Keratinocyte (primary cell): ENCODE measurements at regions not wholly inside any gene's neighbourhood (a gene's known extent, or its start where the extent isn't known, plus 50 kb on each side); places are given as distances from the start of the nearest gene placed in this dataset.

ENCODE experiments used
- DNase-seq: peaks from one replicate; pipeline ENCODE4 v3.0.0-alpha.2; 2011; ENCODE audit warnings: low read depth, missing footprints, low spot score
- FAIRE-seq: peaks from 2 replicates; lab custom pipeline; 2011; peaks lifted over from hg19 to GRCh38; lab: Jason Lieb, UNC
- H2AFZ ChIP-seq: 2 replicates; pipeline ENCODE4 v1.6.0; 2012; ENCODE audit warnings: low read length, control low read depth, inconsistent platforms; ENCODE audit not compliant: control insufficient read depth
- H3K27ac ChIP-seq: 2 replicates; pipeline ENCODE4 v1.5.1; 2011; ENCODE audit warnings: low read length; ENCODE audit not compliant: control insufficient read depth, insufficient read depth
- H3K27me3 ChIP-seq: 3 replicates; pipeline ENCODE4 v1.6.0; 2011; ENCODE audit warnings: low read length; ENCODE audit not compliant: control insufficient read depth, insufficient read depth; ENCODE audit errors: extremely low read depth
- H3K36me3 ChIP-seq, 2 experiments: 2 replicates in 1 of 2; 3 replicates in 1 of 2; pipeline ENCODE4 v1.5.1; 2011; ENCODE audit warnings: low read length in 2 of 2, mild to moderate bottlenecking in 1 of 2; ENCODE audit not compliant: control insufficient read depth in 2 of 2, insufficient read depth in 2 of 2; ENCODE audit errors: extremely low read depth in 1 of 2
- H3K4me1 ChIP-seq: 3 replicates; pipeline ENCODE4 v1.5.1; 2011; ENCODE audit warnings: low read length; ENCODE audit not compliant: control insufficient read depth, insufficient read depth; ENCODE audit errors: extremely low read depth
- H3K4me2 ChIP-seq: 3 replicates; pipeline ENCODE4 v1.6.0; 2011; ENCODE audit warnings: low read depth, low read length; ENCODE audit not compliant: control insufficient read depth, insufficient read depth; ENCODE audit errors: extremely low read depth
- H3K4me3 ChIP-seq, 3 experiments: fragments of 200-600 bp in 1 of 3; sonication (generic) in 1 of 3; 2 replicates in 2 of 3; 3 replicates in 1 of 3; pipeline ENCODE4 v1.5.1; 2011 to 2016; ENCODE audit warnings: low read length in 3 of 3, mild to moderate bottlenecking in 3 of 3, control low read depth in 2 of 3, inconsistent platforms in 1 of 3, low read depth in 1 of 3, mixed read lengths in 1 of 3, mixed run types in 1 of 3, moderate library complexity in 1 of 3; ENCODE audit not compliant: control insufficient read depth in 2 of 3, insufficient read depth in 2 of 3; ENCODE audit errors: extremely low read depth in 1 of 3
- H3K79me2 ChIP-seq: 2 replicates; pipeline ENCODE4 v1.6.0; 2012; ENCODE audit warnings: low read length; ENCODE audit not compliant: control insufficient read depth, insufficient read depth
- H3K9ac ChIP-seq: 3 replicates; pipeline ENCODE4 v1.6.0; 2011; ENCODE audit warnings: low read length; ENCODE audit not compliant: control insufficient read depth, insufficient read depth; ENCODE audit errors: extremely low read depth
- H3K9me1 ChIP-seq: 3 replicates; pipeline ENCODE4 v1.6.0; 2011; ENCODE audit warnings: low read length; ENCODE audit not compliant: control insufficient read depth, insufficient read depth; ENCODE audit errors: extremely low read depth
- H3K9me3 ChIP-seq: 2 replicates; pipeline ENCODE4 v1.5.1; 2012; ENCODE audit warnings: low read depth, low read length; ENCODE audit not compliant: control insufficient read depth
- H4K20me1 ChIP-seq: 3 replicates; pipeline ENCODE4 v1.6.0; 2011; ENCODE audit warnings: low read length; ENCODE audit not compliant: control insufficient read depth, insufficient read depth; ENCODE audit errors: extremely low read depth
- EZH2 ChIP-seq: IDR thresholded peaks from one replicate; pipeline ENCODE4 v1.6.1; 2012; ENCODE audit warnings: inconsistent platforms, mild to moderate bottlenecking, low read length, moderate library complexity
- dilution Hi-C: fragments of 300-500 bp; cut with MboI; formaldehyde crosslinking; loops from one replicate; pipeline ENCODE4 v1.7.0; 2020; ENCODE audit warnings: low sequenced_read_pairs; ENCODE audit not compliant: extremely low pct_ligation_motif_present
- TF ChIP-seq, protein P1 (sequence below), 3 experiments: IDR thresholded peaks in 1 of 3; conservative IDR thresholded peaks in 1 of 3; optimal IDR thresholded peaks in 1 of 3; 2 replicates in 2 of 3; 3 replicates in 1 of 3; pipeline versions ENCODE3 to v1.5.1; 2011; ENCODE audit warnings: low read length in 3 of 3, mild to moderate bottlenecking in 3 of 3, moderate library complexity in 2 of 3, control low read depth in 1 of 3, inconsistent platforms in 1 of 3; ENCODE audit not compliant: insufficient read depth in 2 of 3; ENCODE audit errors: extremely low read depth in 1 of 3

DNA sequence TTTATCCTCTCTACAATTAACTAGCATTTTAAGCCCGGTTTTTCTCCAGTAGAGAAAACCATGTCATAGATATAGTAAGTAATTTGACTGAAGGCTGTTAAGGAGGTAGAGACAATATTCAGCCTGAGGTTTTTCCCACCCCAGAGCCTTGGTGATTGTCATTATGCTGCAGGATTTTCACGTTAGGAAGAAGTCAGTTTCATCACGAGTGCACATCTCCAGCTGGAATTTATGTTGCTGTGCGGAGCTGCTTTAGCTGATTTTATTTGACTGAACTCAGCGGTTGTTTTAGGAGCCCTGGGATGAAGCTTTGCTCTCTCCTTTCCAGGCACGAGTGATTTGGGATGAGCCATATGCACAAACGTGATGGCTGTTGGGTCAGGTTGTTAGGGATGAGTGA is 271.3 kb upstream of the RGMA start:
- Histone ChIP-seq H3K36me3 (no peaks in the 10 kb centered on the region), H3K4me1 (no peaks in the 10 kb centered on the region), H3K27me3 (peaks cover 9% of the 10 kb centered on the region), H3K4me2 (no peak overlapping the region), H3K79me2 (no peaks in the 10 kb centered on the region), H3K9me1 (no peaks in the 10 kb centered on the region), H3K4me3 (no peak overlapping the region), H3K27ac (no peak overlapping the region), H2AFZ (no peak overlapping the region), H3K9ac (no peak overlapping the region), H4K20me1 (no peaks in the 10 kb centered on the region), H3K9me3 (no peaks in the 10 kb centered on the region)
- TF ChIP-seq, protein P1, sequence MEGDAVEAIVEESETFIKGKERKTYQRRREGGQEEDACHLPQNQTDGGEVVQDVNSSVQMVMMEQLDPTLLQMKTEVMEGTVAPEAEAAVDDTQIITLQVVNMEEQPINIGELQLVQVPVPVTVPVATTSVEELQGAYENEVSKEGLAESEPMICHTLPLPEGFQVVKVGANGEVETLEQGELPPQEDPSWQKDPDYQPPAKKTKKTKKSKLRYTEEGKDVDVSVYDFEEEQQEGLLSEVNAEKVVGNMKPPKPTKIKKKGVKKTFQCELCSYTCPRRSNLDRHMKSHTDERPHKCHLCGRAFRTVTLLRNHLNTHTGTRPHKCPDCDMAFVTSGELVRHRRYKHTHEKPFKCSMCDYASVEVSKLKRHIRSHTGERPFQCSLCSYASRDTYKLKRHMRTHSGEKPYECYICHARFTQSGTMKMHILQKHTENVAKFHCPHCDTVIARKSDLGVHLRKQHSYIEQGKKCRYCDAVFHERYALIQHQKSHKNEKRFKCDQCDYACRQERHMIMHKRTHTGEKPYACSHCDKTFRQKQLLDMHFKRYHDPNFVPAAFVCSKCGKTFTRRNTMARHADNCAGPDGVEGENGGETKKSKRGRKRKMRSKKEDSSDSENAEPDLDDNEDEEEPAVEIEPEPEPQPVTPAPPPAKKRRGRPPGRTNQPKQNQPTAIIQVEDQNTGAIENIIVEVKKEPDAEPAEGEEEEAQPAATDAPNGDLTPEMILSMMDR (optimal IDR thresholded peaks at IDR 0.05 in 1 of 3, IDR thresholded peaks at IDR 0.05 in 1 of 3, conservative IDR thresholded peaks at IDR 0.05 in 1 of 3; ENCODE audit: extremely low read depth in 1 of 3, insufficient read depth in 2 of 3, low read length in 3 of 3): no peak
- no peak for TF ChIP-seq EZH2
- dilution Hi-C loops: no loop called here
- DNase-seq (no peak), FAIRE-seq (no peak)

DNA sequence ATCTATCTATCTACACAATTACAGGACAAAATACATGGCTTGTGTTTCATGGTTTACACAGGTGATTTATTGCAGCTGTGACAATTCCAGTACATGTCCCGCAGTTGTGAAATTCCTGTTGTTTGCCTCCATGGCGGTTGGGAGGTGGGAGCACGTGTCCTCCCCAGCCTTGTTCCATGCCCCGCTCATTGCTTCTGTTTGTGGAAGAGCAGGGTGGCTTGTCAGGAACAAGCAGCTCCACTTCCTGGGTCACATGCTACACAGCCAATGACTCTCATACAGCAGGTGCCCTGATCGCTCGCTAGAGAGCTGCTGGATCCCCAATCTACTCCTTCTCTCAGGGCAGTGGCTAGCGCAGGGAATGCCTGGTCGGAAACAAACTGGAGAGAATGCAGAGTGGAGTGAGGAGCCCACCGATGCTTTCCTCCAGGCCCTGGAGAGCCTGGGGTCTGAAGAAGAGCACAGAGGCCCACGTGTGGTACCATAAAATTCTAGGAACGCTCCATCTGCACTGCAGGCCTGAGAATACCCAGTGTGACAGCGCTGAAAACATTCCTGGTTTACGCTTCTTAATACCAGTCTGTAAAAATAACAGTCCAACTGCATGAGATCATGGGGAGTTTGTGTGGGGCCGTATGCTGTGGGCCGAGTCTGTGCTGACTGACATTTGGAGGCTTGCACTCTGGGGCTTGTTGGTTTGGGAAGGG is 270.6 kb upstream of the RGMA start:
- no peaks in the 10 kb centered on the region for H3K9me1 ChIP-seq
- dilution Hi-C loops: no loop called here
- H3K36me3 ChIP-seq: no peaks in the 10 kb centered on the region
- no peaks in the 10 kb centered on the region for H3K4me1 ChIP-seq
- DNase-seq (no peak), FAIRE-seq (no peak)
- peaks cover 9% of the 10 kb centered on the region for H3K27me3 ChIP-seq
- no peak for TF ChIP-seq EZH2
- TF ChIP-seq, protein P1 (optimal IDR thresholded peaks at IDR 0.05 in 1 of 3, IDR thresholded peaks at IDR 0.05 in 1 of 3, conservative IDR thresholded peaks at IDR 0.05 in 1 of 3; ENCODE audit: extremely low read depth in 1 of 3, insufficient read depth in 2 of 3, low read length in 3 of 3): no peak
- no peaks in the 10 kb centered on the region for H3K79me2 ChIP-seq
- no peak overlapping the region for H3K4me3 ChIP-seq
- H3K4me2 ChIP-seq: no peak overlapping the region
- no peaks in the 10 kb centered on the region for H3K9me3 ChIP-seq
- no peak overlapping the region for H3K27ac ChIP-seq
- H4K20me1 ChIP-seq: no peaks in the 10 kb centered on the region
- no peak overlapping the region for H2AFZ ChIP-seq
- H3K9ac ChIP-seq: no peak overlapping the region
